Esophagus squamous epithelium (tissue), 4 donors: ENCODE measurements at regions not wholly inside any gene's neighbourhood (a gene's known extent, or its start where the extent isn't known, plus 50 kb on each side); places are given as distances from the start of the nearest gene placed in this dataset.

Experiments
- POLR2A ChIP-seq, 4 donors: fragments of 450-650 bp; IDR thresholded peaks; one replicate each; pipeline ENCODE4 v1.6.1; 2017; ENCODE audit warnings: antibody characterized with exemption in 4 of 4, mild to moderate bottlenecking in 4 of 4, moderate library complexity in 3 of 4
- TF ChIP-seq, protein P1 (sequence below), 6 experiments: fragments of 450-650 bp in 4 of 6; fragments of 200-600 bp in 2 of 6; sonication (generic) in 2 of 6; IDR thresholded peaks; one replicate each; pipeline ENCODE4 v1.5.1; 2016 to 2019; ENCODE audit warnings: antibody characterized with exemption in 6 of 6, mild to moderate bottlenecking in 4 of 6, moderate library complexity in 4 of 6

DNA sequence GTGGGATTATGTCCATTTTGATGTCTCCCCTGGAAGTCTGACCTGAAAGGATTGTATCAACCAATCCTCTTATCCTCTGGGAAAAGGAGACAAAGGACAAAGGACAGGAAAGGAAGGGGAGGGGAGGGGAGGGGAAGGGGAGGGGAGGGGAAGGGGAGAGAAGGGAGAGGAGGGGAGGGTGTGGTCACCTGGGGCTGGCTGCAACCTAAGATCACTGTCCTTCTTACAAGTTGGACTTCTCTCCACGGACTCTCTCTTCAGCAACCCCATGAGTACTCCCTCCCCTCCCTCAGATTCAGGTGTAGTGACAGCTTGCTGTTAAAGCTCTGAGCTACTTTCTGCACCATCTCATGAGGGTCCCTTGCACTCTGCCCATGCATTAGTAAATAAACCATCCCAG, 58.9 kb upstream of the KLHL31 start:
- TF ChIP-seq, protein P1, sequence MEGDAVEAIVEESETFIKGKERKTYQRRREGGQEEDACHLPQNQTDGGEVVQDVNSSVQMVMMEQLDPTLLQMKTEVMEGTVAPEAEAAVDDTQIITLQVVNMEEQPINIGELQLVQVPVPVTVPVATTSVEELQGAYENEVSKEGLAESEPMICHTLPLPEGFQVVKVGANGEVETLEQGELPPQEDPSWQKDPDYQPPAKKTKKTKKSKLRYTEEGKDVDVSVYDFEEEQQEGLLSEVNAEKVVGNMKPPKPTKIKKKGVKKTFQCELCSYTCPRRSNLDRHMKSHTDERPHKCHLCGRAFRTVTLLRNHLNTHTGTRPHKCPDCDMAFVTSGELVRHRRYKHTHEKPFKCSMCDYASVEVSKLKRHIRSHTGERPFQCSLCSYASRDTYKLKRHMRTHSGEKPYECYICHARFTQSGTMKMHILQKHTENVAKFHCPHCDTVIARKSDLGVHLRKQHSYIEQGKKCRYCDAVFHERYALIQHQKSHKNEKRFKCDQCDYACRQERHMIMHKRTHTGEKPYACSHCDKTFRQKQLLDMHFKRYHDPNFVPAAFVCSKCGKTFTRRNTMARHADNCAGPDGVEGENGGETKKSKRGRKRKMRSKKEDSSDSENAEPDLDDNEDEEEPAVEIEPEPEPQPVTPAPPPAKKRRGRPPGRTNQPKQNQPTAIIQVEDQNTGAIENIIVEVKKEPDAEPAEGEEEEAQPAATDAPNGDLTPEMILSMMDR (IDR thresholded peaks at IDR 0.05), result no peak
- TF ChIP-seq POLR2A (IDR thresholded peaks at IDR 0.05), result no peak
